H1 (cell line): ENCODE measurements at regions not wholly inside any gene's neighbourhood (a gene's known extent, or its start where the extent isn't known, plus 50 kb on each side); places are given as distances from the start of the nearest gene placed in this dataset.

Experiments
- BACH1 ChIP-seq: IDR thresholded peaks from 2 replicates; pipeline ENCODE4 v1.6.1; 2012; ENCODE audit warnings: low read length, improper control_type of control experiment
- CHD7 ChIP-seq: fragments of 300-600 bp; sonication (generic); IDR thresholded peaks from 2 replicates; pipeline ENCODE4 v1.7.1; 2012; ENCODE audit warnings: low read length, moderate library complexity, mild to moderate bottlenecking, inconsistent platforms; ENCODE audit not compliant: insufficient replicate concordance
- RNF2 ChIP-seq: fragments of 200-900, 300-1000 bp; sonication (generic); IDR thresholded peaks from 2 replicates; pipeline ENCODE4 v1.7.1; 2016; ENCODE audit warnings: borderline replicate concordance, low read depth, mild to moderate bottlenecking, antibody characterized with exemption, low read length; ENCODE audit not compliant: poor library complexity, severe bottlenecking; ENCODE audit errors: missing control alignments

DNA sequence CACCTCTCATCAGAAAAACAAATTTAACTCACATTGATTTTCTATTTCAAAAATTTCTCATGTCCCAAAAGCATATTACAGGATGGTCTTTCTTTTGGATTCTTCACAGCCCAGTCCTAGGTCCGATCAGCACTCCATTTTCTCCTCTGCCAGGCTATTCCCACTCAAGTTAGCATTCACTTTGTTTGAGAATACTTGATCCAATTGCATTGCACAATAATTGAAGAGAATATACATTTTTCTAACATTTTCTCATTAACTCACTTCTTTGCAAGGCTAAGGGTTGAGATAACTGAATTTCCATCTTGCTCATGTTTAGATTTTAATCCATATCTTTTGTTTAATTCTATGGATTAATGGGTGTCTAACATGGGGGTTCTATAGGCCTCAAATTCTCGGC is 716.1 kb downstream of the QKI start (continued):
- no peak for TF ChIP-seq CHD7
- no peak for TF ChIP-seq BACH1
- no peak for TF ChIP-seq RNF2
